Stimulated activated CD4-positive, alpha-beta T cell treated with anti-CD3 and anti-CD28 coated beads, TNF-alpha, amount 100 ng/mL, for 1 hour (primary cell): ENCODE measurements at regions not wholly inside any gene's neighbourhood (a gene's known extent, or its start where the extent isn't known, plus 50 kb on each side); places are given as distances from the start of the nearest gene placed in this dataset.

Experiments used
- DNase-seq, 3 donors: peaks; one replicate each; pipeline ENCODE4 v3.0.0-alpha.2; 2020; ENCODE audit warnings: low read depth in 3 of 3, low spot score in 1 of 3

GRCh38 chr16:51402785-51403184 is 251.7 kb upstream of the SALL1 start:
- DNase-seq, result no peak

DNA sequence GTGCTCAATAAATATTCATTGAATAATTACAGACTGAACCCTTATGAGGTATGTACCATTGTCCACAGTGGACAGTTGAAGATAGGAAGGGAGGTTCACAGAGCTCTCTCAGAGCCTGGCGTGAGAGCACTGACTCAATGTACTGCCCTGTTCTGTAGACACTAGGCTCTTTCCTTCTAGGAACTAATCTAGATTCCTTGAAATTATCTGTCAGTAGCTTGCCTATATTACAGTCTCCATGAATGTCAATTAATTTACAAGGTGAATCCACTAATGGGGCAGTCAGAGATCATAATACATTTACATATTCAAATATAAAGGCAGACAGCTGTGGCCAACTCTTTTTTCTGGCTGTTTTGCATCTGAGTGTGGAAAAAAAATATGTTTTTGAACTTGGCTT is 251.2 kb upstream of the SALL1 start:
- no peak for DNase-seq

DNA sequence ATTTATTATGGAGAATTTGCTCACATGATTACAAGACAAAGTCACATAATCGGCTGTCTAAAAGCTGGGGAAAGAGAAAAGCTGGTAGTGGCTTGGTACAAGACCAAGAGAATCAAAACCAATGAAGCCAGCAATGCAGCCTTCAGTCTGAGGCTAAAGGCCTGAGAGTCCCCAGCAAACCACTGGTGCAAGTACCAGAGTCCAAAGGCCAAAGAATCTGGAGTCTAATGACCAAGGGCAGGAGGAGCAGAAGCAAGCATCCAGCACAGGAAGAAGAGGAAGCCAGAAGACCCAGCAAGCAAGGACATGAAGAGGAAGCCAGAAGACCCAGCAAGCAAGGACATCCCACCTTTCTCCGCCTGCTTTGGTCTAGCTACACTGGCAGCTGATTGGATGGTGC is 250.6 kb upstream of the SALL1 start:
- DNase-seq, result no peak

DNA sequence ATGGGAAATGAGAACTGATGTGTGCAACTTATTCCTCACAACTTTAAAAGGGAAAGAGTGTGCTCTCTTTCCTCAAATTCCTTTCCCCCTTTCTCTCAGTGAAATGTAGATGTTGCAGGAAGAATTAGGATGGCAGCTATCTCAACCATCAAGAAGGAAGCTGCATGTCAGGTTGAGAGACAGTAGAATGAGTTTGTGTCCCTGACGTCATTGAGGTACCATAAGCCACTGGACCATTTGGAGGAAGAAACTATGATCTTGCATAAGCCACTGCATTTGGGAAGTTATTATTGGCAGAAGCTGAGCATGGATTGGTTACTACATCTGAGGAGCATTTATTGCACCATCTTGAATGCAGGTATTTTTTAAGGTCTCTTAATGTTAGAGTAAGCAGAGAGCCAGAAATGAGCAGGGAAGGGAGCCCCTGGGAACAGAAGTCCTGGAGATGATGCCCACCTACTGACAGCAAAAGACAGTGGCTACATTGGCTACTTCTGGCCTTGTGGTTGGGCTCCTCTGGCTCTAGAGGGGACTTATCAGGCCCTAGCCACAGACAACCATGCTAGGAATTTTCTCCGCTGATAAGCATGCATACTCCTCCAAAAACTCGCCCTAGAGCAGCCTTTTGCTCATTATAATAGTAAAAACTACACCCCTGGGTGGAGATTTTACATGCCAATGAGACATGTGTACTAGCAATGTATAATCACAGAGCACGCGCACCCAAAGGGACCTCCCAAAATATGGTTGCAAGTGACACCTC is 249.0 kb upstream of the SALL1 start:
- DNase-seq, result no peak

- DNase-seq, result no peak
Observed at GRCh38 chr16:51394421-51394820, 243.4 kb upstream of the SALL1 start.

GRCh38 chr16:51393381-51394005 is 242.4 kb upstream of the SALL1 start:
- DNase-seq, result no peak

DNA sequence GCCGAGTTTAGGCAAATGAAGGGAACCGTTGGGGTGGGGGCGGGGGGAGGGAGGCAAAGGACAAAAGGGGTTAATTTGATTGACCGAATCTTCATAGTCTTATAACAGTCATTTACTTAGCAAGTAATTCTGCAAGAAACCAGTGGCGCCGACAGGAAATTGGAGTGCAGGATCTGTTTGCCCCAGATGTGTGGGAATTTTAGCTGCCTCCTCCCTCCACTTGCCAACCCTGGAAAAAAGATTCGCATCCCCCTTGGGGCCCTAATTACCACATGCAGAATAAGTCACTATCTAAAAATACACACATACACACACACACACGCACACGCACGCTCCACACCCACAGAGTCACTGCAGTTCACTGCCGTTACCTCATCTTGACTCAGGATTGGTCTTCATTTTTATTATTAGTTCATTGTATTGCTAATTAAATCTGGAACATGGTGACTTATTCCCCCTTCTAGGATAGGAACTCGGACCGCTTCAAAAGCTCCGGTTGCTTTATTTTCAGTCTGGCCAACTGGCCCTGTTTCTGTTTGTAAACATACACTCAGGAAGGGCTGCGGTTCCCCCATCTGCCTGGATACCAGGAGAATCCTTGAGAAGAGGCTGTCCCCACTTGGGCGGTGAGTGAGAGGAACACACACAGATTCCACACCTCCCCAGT is 241.6 kb upstream of the SALL1 start:
- DNase-seq, result no peak

DNA sequence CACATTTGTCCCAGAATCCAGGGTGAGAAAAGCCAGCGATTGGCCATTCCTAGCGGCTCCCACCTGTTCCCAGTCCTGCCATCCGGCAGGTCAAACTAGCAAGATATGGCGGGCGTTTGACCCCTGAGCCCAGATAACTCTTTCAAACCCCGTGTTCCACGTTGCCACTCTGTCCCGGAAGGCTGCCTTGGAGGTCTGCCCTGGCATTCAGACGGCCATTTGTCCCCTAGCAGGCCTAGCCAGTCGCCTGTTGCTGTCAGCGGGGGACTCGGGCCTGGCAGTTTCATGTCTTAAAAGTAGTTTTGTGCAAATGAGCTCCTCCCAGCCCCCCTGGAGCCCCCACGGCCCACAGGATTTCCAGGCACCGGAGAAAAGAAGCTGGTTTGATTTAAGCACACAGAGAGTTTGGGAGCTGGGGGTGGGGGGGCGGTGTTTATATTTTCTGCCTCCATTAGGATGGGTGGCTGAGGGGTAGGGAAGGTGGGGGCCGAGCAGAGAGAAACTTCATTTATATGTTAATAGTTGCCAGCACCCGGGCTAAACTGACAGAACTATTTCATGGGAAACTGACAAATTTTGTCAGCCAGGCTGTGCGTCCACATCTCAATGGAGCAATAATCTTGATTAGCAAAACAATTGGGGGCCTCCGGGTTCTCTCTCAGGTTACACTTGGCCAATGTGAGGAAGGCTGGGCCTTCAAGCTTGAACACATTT is 240.9 kb upstream of the SALL1 start:
- DNase-seq, result no peak

GRCh38 chr16:51390877-51391276 is 239.8 kb upstream of the SALL1 start:
- no peak for DNase-seq

- no peak for DNase-seq
Observed at GRCh38 chr16:51389881-51390280, 238.8 kb upstream of the SALL1 start.

- DNase-seq, result no peak
Observed at GRCh38 chr16:51388516-51388951, 237.5 kb upstream of the SALL1 start.

- DNase-seq, result no peak
Observed at GRCh38 chr16:51383909-51384308, 232.8 kb upstream of the SALL1 start.

- no peak for DNase-seq
Observed at GRCh38 chr16:51382940-51383339, 231.9 kb upstream of the SALL1 start.

DNA sequence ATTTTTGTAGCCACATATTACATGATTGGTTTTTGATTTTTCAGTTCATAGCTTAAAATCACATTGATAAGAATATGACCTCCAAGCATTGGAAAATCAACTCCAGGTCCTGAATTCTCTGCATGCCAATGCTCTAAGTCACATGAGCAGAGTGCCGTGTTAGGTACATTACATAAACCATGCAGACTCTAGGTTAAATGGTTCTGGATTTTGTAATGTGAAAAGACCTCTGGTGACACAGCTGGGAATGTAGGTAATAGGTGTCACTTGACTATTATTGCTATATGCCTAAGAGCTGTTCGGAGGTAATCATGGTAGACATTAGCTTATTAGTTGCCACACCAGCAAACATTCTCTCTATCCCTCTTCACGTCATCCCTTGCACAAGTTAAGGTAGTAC is 231.1 kb upstream of the SALL1 start:
- no peak for DNase-seq

- no peak for DNase-seq
Observed at GRCh38 chr16:51376080-51376479, 225.0 kb upstream of the SALL1 start.

GRCh38 chr16:51374790-51375189 is 223.7 kb upstream of the SALL1 start:
- DNase-seq, result no peak

- DNase-seq, result no peak
Observed at GRCh38 chr16:51374346-51374745, 223.3 kb upstream of the SALL1 start.

DNA sequence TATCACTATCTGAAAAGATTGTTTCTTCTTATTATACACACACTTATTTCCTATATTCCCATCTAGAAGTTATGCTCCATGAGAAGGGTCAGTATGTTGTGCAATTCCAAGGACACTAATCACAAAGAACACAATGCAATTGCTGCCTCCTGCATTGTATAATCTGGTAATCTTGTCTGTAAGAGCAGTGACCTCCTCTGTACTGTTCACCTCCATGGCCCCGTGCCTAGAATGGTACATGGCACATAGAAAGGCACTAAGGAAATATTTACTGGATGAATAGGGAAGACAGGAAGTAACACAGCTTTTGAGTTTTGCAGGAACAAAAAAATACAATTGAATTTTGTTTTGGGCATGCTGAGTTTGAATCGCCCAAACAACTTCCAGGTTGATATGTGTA is 214.6 kb upstream of the SALL1 start:
- DNase-seq, result no peak

DNA sequence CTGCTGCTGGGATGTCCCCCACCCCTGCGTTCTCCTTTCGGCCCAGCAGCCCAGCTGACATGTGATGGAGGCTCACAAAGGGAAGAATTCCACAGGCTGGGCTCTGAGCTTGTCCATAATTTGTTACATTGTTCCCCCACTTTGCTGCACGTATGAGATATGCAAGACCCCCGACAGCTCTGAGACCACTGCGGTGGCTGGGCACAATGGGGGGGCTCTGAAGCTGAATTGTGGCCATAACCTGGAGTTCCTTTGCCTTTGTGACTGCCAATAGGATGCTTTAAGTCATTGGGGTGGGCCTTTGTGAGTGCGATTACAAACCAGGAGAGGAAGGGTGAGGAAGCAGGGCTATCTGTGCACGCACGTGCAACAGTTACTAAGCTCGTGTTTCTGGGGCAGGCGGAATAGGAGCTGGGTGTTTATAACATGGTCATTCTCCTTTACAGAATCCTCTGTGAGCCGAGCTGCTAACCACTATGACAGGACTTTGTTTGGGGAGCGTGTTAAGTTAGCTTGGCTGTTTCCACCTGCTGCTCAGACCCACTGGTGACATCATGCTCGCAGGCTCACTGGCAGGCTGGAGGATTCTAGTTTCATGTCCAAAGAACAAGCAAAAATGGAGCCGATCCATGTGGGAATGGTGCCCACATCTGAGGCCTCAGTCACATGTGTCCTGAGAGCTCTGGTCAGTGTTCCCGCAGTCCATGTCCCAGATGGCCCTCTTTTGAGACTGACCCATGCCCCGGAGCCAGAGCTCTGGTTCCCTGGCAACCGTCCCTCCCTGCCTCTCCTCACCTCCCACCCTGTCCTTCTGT is 208.3 kb upstream of the SALL1 start:
- no peak for DNase-seq

DNA sequence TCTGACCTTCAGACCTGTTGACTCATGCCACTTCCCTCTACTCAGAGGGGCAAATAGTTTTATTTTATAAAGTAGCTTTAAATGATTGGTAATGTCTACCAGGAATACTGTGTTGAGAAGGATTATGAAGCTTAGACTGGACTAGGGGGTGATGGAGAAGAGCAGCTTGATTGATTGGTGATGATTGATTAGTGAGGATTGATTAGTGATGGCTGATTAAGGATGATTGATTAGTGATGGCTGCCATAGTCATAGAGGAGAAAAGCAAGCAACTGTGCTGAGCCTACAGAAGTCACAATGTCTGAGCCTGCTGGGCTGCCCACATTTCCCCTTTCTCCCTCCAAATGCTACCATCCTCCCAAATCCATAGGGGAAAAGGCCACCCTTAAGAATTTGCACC is 206.8 kb upstream of the SALL1 start:
- DNase-seq, result no peak

DNA sequence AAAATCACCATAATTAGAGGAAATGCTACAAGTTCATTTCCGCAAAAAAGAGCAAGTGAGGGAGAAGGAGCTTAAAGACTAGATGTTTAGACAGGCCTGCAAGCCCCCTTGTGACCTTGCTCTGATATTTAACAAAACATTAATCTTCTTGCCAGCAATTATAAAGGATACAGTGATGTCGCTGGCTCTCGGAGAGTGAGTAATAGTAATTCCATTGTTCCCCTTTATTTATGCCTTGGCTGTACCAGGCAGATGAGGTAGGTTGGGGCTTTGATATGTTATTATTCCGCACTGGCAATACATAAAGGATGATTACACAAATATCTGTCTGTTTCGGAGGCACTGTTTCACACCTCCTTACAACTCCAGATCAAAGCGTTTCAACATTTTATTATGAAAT is 204.8 kb upstream of the SALL1 start:
- no peak for DNase-seq
